ENCODE measurements at regions not wholly inside any gene's neighbourhood (a gene's known extent, or its start where the extent isn't known, plus 50 kb on each side); places are given as distances from the start of the nearest gene placed in this dataset.

DNA sequence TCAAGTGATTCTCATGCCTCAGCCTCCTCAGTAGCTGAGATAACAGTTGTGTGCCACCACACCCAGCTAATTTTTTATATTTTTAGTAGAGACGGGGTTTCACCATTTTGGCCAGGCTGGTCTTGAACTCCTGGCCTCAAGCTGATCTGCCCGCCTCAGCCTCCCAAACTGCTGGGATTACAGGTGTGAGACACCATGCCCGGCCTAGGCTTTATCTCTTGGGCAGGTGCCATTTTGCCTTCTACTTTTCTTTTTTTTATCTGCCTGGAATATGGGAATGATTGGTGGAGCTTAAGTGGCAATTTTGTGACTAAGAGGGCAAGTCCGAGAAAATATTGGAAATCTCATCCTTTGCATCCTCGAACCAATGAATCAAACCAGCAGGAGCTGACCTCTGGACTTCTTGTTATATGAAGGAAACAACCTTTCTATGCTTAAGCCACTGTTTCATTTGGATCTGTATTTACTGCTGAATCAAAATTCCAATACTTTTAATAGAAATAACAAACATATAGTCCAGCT, 128.9 kb upstream of the ZNF217 start:
- Histone ChIP-seq H3K9ac (ENCODE audit: low read depth, low read length) (no peak overlapping the region), H3K23ac (ENCODE audit: low read depth, low read length) (no peak overlapping the region), H3K18ac (ENCODE audit: low read depth, low read length) (no peak overlapping the region), H3K4me3 (ENCODE audit: insufficient read depth, low read depth, low read length) (no peak overlapping the region), H2BK15ac (ENCODE audit: low read depth, low read length) (no peak overlapping the region), H2BK20ac (ENCODE audit: low read depth, low read length) (no peak overlapping the region), H3K4me1 (ENCODE audit: control insufficient read depth, insufficient read depth, low read length) (no peaks in the 10 kb centered on the region; the same call in 1 of the 2 replicates), H4K8ac (ENCODE audit: low read depth in 2 of 2, low read length in 2 of 2) (no peak overlapping the region), H2BK120ac (ENCODE audit: low read depth, low read length) (no peak overlapping the region), H3K9me1 (ENCODE audit: insufficient read depth, low read length) (no peaks in the 10 kb centered on the region), H2BK5ac (ENCODE audit: low read depth, low read length, poor library complexity, severe bottlenecking) (no peak overlapping the region), H2AK5ac (ENCODE audit: low read depth, low read length) (no peak overlapping the region; the same call in 1 of the 2 replicates), H4K20me1 (ENCODE audit: insufficient read depth, low read length) (no peaks in the 10 kb centered on the region), H4K5ac (ENCODE audit: low read depth, low read length) (no peak overlapping the region), H3K27ac (ENCODE audit: insufficient read depth, low read length) (no peak overlapping the region), H3K27me3 (ENCODE audit: control insufficient read depth, insufficient read depth, low read length) (no peaks in the 10 kb centered on the region), H3K79me1 (ENCODE audit: low read depth in 1 of 2, low read length in 2 of 2) (no peaks in the 10 kb centered on the region), H2AFZ (replicated peaks; ENCODE audit: low read length, poor library complexity) (no peak overlapping the region), H3K56ac (ENCODE audit: extremely low read depth, insufficient read depth, low read length) (no peak overlapping the region), H3K36me3 (ENCODE audit: control insufficient read depth, insufficient read depth, low read length) (no peaks in the 10 kb centered on the region), H3K4me2 (ENCODE audit: low read depth, low read length) (no peak overlapping the region), H3K14ac (replicated peaks; ENCODE audit: low read depth, low read length) (no peak overlapping the region), H4K91ac (ENCODE audit: insufficient read depth, low read depth, low read length) (no peak overlapping the region), H3K4ac (ENCODE audit: low read depth, low read length) (no peak overlapping the region), H2AK9ac (replicated peaks; ENCODE audit: low read depth, low read length, poor library complexity) (no peak overlapping the region), H3K9me3 (ENCODE audit: control insufficient read depth, insufficient read depth, low read length) (no peaks in the 10 kb centered on the region)
- intact Hi-C loops (cut with micrococcal nuclease): no loop called here
- BruUV-seq (replicated peaks): no TSS peak
- ChIA-PET POLR2A (ENCODE audit: unreplicated experiment) (interaction anchor here (0.6 kb wide), 1 partner anchor 8 kb away, joined by 5 read pairs; no protein-coding TSS in a partner anchor), CTCF (interaction anchor here (0.6 to 0.7 kb wide), 2 partner anchors 22 to 153 kb away, joined by 3 to 5 read pairs; no protein-coding TSS in a partner anchor)
- ATAC-seq (ENCODE audit: low read depth) (no peak), DNase-seq (no peak)
- 90% methylated on average over 2 of the region's 5 CpGs; no CpG with 5 or more reads in 1 of the 2 experiments for WGBS, 2 experiments (ENCODE audit: extremely low coverage in 2 of 2, insufficient read length in 1 of 2)
- dilution Hi-C loops (cut with HindIII; ENCODE audit: low sequenced_read_pairs, unreplicated experiment): no loop called here
- in situ Hi-C loops (cut with MboI; ENCODE audit: low sequenced_read_pairs): no loop called here
- TF ChIP-seq RFX5 (IDR thresholded peaks at IDR 0.05; ENCODE audit: low read depth, low read length): no peak
- no peak for TF ChIP-seq RAD21 (IDR thresholded peaks at IDR 0.05; ENCODE audit: low read length)
- no peak for TF ChIP-seq CEBPB (IDR thresholded peaks at IDR 0.05; ENCODE audit: low read depth, low read length)
- no peak for TF ChIP-seq BHLHE40 (IDR thresholded peaks at IDR 0.05; ENCODE audit: low read depth, low read length)
- no peak for TF ChIP-seq MAZ (IDR thresholded peaks at IDR 0.05; ENCODE audit: borderline replicate concordance, low read depth, low read length)
- no peak for TF ChIP-seq POLR2A (IDR thresholded peaks at IDR 0.05; ENCODE audit: low read depth, low read length)
- no peak for TF ChIP-seq MXI1 (IDR thresholded peaks at IDR 0.05; ENCODE audit: borderline replicate concordance, low read depth, low read length)
- no peak for TF ChIP-seq FOS (IDR thresholded peaks at IDR 0.05; ENCODE audit: low read depth, low read length)
- TF ChIP-seq, protein P1, sequence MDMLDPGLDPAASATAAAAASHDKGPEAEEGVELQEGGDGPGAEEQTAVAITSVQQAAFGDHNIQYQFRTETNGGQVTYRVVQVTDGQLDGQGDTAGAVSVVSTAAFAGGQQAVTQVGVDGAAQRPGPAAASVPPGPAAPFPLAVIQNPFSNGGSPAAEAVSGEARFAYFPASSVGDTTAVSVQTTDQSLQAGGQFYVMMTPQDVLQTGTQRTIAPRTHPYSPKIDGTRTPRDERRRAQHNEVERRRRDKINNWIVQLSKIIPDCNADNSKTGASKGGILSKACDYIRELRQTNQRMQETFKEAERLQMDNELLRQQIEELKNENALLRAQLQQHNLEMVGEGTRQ (IDR thresholded peaks at IDR 0.05; ENCODE audit: low read depth, low read length): no peak
- TF ChIP-seq, protein P2, sequence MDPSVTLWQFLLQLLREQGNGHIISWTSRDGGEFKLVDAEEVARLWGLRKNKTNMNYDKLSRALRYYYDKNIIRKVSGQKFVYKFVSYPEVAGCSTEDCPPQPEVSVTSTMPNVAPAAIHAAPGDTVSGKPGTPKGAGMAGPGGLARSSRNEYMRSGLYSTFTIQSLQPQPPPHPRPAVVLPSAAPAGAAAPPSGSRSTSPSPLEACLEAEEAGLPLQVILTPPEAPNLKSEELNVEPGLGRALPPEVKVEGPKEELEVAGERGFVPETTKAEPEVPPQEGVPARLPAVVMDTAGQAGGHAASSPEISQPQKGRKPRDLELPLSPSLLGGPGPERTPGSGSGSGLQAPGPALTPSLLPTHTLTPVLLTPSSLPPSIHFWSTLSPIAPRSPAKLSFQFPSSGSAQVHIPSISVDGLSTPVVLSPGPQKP (IDR thresholded peaks at IDR 0.05; ENCODE audit: borderline replicate concordance, low read depth, low read length): no peak
- no peak for TF ChIP-seq CHD1 (IDR thresholded peaks at IDR 0.05; ENCODE audit: low read depth, low read length)
- no peak for TF ChIP-seq RCOR1 (IDR thresholded peaks at IDR 0.05; ENCODE audit: insufficient replicate concordance, low read length)
- no peak for TF ChIP-seq NFE2L2 (IDR thresholded peaks at IDR 0.05; ENCODE audit: low read depth, low read length)
- TF ChIP-seq SMC3 (IDR thresholded peaks at IDR 0.05; ENCODE audit: low read depth, low read length): no peak
- no peak for TF ChIP-seq CTCF (conservative IDR thresholded peaks at IDR 0.05; ENCODE audit: low read depth, low read length)
- TF ChIP-seq MAFK (IDR thresholded peaks at IDR 0.05; ENCODE audit: low read depth, low read length): no peak

Data from IMR-90 (cell line).